ENCODE measurements at regions not wholly inside any gene's neighbourhood (a gene's known extent, or its start where the extent isn't known, plus 50 kb on each side); places are given as distances from the start of the nearest gene placed in this dataset.

GRCh38 chr5:103886826-103887225 lies 324.2 kb upstream of the NUDT12 start:
- TF ChIP-seq POLR2AphosphoS5 (IDR thresholded peaks at IDR 0.05; ENCODE audit: low read depth, low read length) (no peak), SIN3A (IDR thresholded peaks at IDR 0.05; ENCODE audit: borderline replicate concordance, insufficient read depth, low read length) (no peak), TAF1 (IDR thresholded peaks at IDR 0.05; ENCODE audit: borderline replicate concordance, insufficient read depth, low read length) (no peak), FOXP2 (optimal IDR thresholded peaks at IDR 0.05; ENCODE audit: borderline replicate concordance, extremely low read depth, extremely low read length, insufficient read depth) (no peak), REST (IDR thresholded peaks at IDR 0.05; ENCODE audit: insufficient read depth in 1 of 2, low read depth in 2 of 2, low read length in 2 of 2) (no peak)

DNA sequence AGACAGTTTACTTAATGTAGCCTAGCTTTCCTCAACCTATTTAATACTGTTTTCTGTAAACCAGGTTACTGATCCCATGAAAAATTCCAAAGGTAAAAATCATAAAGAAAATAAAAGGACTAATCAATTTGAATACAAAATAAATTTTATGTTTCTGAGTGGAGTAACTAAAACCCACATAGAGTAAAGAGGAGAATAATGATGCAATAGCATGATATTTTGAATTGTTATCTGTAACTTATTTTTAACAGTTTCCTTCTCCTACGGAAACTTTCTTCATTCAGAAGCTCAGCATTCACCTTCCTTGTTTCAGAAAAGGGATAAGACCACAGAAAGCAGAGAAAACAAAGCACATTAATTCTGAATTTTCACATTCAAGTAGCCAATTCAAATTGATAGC lies 320.6 kb upstream of the NUDT12 start:
- TF ChIP-seq POLR2AphosphoS5 (IDR thresholded peaks at IDR 0.05; ENCODE audit: low read depth, low read length), result no peak
- no peak for TF ChIP-seq TAF1 (IDR thresholded peaks at IDR 0.05; ENCODE audit: borderline replicate concordance, insufficient read depth, low read length)
- TF ChIP-seq FOXP2 (optimal IDR thresholded peaks at IDR 0.05; ENCODE audit: borderline replicate concordance, extremely low read depth, extremely low read length, insufficient read depth), result no peak
- no peak for TF ChIP-seq REST (IDR thresholded peaks at IDR 0.05; ENCODE audit: insufficient read depth in 1 of 2, low read depth in 2 of 2, low read length in 2 of 2)
- TF ChIP-seq SIN3A (IDR thresholded peaks at IDR 0.05; ENCODE audit: borderline replicate concordance, insufficient read depth, low read length), result no peak

DNA sequence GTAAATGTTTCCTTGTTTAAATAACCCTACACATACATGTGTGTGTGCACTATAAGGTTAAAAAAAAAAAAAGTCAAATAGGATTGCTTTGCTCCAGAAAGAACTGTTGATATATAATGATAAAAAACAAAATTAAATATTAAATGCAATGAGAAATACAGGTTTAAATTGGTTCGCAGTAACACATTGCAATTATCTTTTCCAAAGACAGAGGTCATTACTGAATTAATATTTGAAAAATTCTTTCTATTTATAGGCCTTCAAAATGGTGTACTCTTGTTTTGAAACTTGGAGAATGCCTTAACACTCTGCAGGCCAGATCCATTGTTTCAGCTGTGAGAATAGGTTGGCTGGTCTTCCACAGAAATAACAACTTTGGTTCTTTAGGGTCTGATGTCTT lies 319.0 kb upstream of the NUDT12 start:
- TF ChIP-seq REST (IDR thresholded peaks at IDR 0.05; ENCODE audit: insufficient read depth in 1 of 2, low read depth in 2 of 2, low read length in 2 of 2) (no peak), TAF1 (IDR thresholded peaks at IDR 0.05; ENCODE audit: borderline replicate concordance, insufficient read depth, low read length) (no peak), SIN3A (IDR thresholded peaks at IDR 0.05; ENCODE audit: borderline replicate concordance, insufficient read depth, low read length) (no peak), FOXP2 (optimal IDR thresholded peaks at IDR 0.05; ENCODE audit: borderline replicate concordance, extremely low read depth, extremely low read length, insufficient read depth) (no peak), POLR2AphosphoS5 (IDR thresholded peaks at IDR 0.05; ENCODE audit: low read depth, low read length) (no peak)

GRCh38 chr5:103867857-103868598 lies 305.4 kb upstream of the NUDT12 start:
- no peak for TF ChIP-seq REST (IDR thresholded peaks at IDR 0.05; ENCODE audit: insufficient read depth in 1 of 2, low read depth in 2 of 2, low read length in 2 of 2)
- no peak for TF ChIP-seq SIN3A (IDR thresholded peaks at IDR 0.05; ENCODE audit: borderline replicate concordance, insufficient read depth, low read length)
- no peak for TF ChIP-seq FOXP2 (optimal IDR thresholded peaks at IDR 0.05; ENCODE audit: borderline replicate concordance, extremely low read depth, extremely low read length, insufficient read depth)
- no peak for TF ChIP-seq TAF1 (IDR thresholded peaks at IDR 0.05; ENCODE audit: borderline replicate concordance, insufficient read depth, low read length)
- TF ChIP-seq POLR2AphosphoS5 (IDR thresholded peaks at IDR 0.05; ENCODE audit: low read depth, low read length), result no peak

Data from PFSK-1 (cell line).